ENCODE measurements at regions not wholly inside any gene's neighbourhood (a gene's known extent, or its start where the extent isn't known, plus 50 kb on each side); places are given as distances from the start of the nearest gene placed in this dataset.

- H3K36me3 ChIP-seq = no peaks in the 10 kb centered on the region
- no peak overlapping the region for H3K27ac ChIP-seq
- H3K27me3 ChIP-seq = no peaks in the 10 kb centered on the region
- no peaks in the 10 kb centered on the region for H3K4me1 ChIP-seq
- intact Hi-C loops (cut with DNase I) = no loop called here
- TF ChIP-seq POLR2A (IDR thresholded peaks at IDR 0.05) = no peak
- TF ChIP-seq POLR2AphosphoS5 (IDR thresholded peaks at IDR 0.05; ENCODE audit: insufficient read depth in 1 of 2, low read depth in 1 of 2) = no peak
- TF ChIP-seq CTCF (IDR thresholded peaks at IDR 0.05) = no peak
- DNase-seq (ENCODE audit: extremely low spot score in 2 of 2) = no peak
- no peaks in the 10 kb centered on the region for H3K9me3 ChIP-seq
- H3K4me3 ChIP-seq = no peak overlapping the region
These were observed 321.1 kb downstream of the NKX6-1 start for GRCh38 chr4:84177831-84178542.

- intact Hi-C loops (cut with DNase I) = no loop called here
- H3K36me3 ChIP-seq = no peaks in the 10 kb centered on the region
- H3K9me3 ChIP-seq = no peaks in the 10 kb centered on the region
- TF ChIP-seq CTCF (IDR thresholded peaks at IDR 0.05) = no peak
- TF ChIP-seq POLR2AphosphoS5 (IDR thresholded peaks at IDR 0.05; ENCODE audit: insufficient read depth in 1 of 2, low read depth in 1 of 2) = no peak
- no peak for TF ChIP-seq POLR2A (IDR thresholded peaks at IDR 0.05)
- no peaks in the 10 kb centered on the region for H3K27me3 ChIP-seq
- no peak overlapping the region for H3K27ac ChIP-seq
- H3K4me1 ChIP-seq = no peaks in the 10 kb centered on the region
- H3K4me3 ChIP-seq = no peak overlapping the region
- no peak for DNase-seq (ENCODE audit: extremely low spot score in 2 of 2)
These were observed 323.1 kb downstream of the NKX6-1 start for GRCh38 chr4:84176016-84176415.

- Histone ChIP-seq H3K27ac (no peak overlapping the region), H3K4me3 (no peak overlapping the region), H3K36me3 (no peaks in the 10 kb centered on the region), H3K9me3 (no peaks in the 10 kb centered on the region), H3K27me3 (no peaks in the 10 kb centered on the region), H3K4me1 (no peaks in the 10 kb centered on the region)
- no peak for TF ChIP-seq CTCF (IDR thresholded peaks at IDR 0.05)
- no peak for TF ChIP-seq POLR2A (IDR thresholded peaks at IDR 0.05)
- no peak for TF ChIP-seq POLR2AphosphoS5 (IDR thresholded peaks at IDR 0.05; ENCODE audit: insufficient read depth in 1 of 2, low read depth in 1 of 2)
- intact Hi-C loops (cut with DNase I) = no loop called here
- no peak for DNase-seq (ENCODE audit: extremely low spot score in 2 of 2)
These were observed 327.2 kb downstream of the NKX6-1 start for GRCh38 chr4:84171871-84172270.

GRCh38 chr4:84167564-84167963, 331.5 kb downstream of the NKX6-1 start:
- TF ChIP-seq POLR2A (IDR thresholded peaks at IDR 0.05) = no peak
- TF ChIP-seq CTCF (IDR thresholded peaks at IDR 0.05) = no peak
- TF ChIP-seq POLR2AphosphoS5 (IDR thresholded peaks at IDR 0.05; ENCODE audit: insufficient read depth in 1 of 2, low read depth in 1 of 2) = no peak
- Histone ChIP-seq H3K4me1 (no peaks in the 10 kb centered on the region), H3K27me3 (no peaks in the 10 kb centered on the region), H3K9me3 (no peaks in the 10 kb centered on the region), H3K4me3 (no peak overlapping the region), H3K27ac (no peak overlapping the region), H3K36me3 (no peaks in the 10 kb centered on the region)
- no peak for DNase-seq (ENCODE audit: extremely low spot score in 2 of 2)
- intact Hi-C loops (cut with DNase I) = no loop called here

GRCh38 chr4:84167093-84167492, 332.0 kb downstream of the NKX6-1 start:
- H3K27me3 ChIP-seq = no peaks in the 10 kb centered on the region
- no peak overlapping the region for H3K4me3 ChIP-seq
- no peak for DNase-seq (ENCODE audit: extremely low spot score in 2 of 2)
- H3K9me3 ChIP-seq = no peaks in the 10 kb centered on the region
- no peak overlapping the region for H3K27ac ChIP-seq
- intact Hi-C loops (cut with DNase I) = no loop called here
- no peaks in the 10 kb centered on the region for H3K4me1 ChIP-seq
- no peaks in the 10 kb centered on the region for H3K36me3 ChIP-seq
- TF ChIP-seq POLR2AphosphoS5 (IDR thresholded peaks at IDR 0.05; ENCODE audit: insufficient read depth in 1 of 2, low read depth in 1 of 2) = no peak
- TF ChIP-seq CTCF (IDR thresholded peaks at IDR 0.05) = no peak
- TF ChIP-seq POLR2A (IDR thresholded peaks at IDR 0.05) = no peak

Data from vagina (tissue), 2 donors.